Activated gamma-delta T cell treated with anti-CD3 and anti-CD28 coated beads, Interleukin-2, amount 50 U/mL, for 16 hours (primary cell): ENCODE measurements at regions not wholly inside any gene's neighbourhood (a gene's known extent, or its start where the extent isn't known, plus 50 kb on each side); places are given as distances from the start of the nearest gene placed in this dataset.

Experiments used
- DNase-seq: peaks from one replicate; pipeline ENCODE4 v3.0.0-alpha.2; 2020; ENCODE audit warnings: low read depth

DNA sequence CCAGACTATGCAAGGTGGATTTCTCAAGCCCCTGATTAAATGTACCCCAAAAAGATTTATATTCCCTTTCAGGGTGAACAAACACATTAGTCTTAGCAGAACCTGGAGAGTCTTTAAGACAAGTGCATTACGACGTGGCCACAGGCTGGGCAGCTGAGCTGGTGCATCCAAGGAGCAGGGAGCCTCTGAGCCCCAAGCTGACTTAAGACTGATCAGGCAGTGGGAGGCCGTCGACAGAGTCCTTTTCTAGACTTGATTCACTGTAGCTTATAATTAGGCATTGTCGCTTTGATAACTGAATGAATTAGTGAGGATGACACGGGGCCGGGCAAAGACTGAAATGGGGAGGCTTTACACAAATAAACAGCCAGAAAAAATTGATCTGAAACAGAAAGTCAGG, 353.2 kb downstream of the GPAM start:
- DNase-seq, result no peak

DNA sequence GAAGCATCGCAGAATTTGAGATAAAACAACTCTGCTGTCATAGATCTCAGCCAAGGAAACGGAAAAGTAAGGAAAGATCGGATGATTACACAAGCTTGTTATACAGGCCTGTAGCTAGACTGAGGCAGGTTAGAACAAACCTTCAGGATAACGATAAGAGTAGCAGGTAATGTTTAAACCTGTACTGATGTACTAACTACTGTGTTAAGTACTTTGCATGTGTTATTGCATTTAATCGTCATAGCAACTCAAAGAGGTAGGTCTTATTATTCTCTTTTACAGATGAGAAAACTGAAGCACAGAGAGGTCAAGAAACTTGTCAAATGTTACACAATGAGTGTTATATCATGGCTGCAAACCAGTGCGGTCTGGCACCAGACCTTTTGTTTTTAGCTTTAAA, 352.5 kb downstream of the GPAM start:
- DNase-seq, result no peak

DNA sequence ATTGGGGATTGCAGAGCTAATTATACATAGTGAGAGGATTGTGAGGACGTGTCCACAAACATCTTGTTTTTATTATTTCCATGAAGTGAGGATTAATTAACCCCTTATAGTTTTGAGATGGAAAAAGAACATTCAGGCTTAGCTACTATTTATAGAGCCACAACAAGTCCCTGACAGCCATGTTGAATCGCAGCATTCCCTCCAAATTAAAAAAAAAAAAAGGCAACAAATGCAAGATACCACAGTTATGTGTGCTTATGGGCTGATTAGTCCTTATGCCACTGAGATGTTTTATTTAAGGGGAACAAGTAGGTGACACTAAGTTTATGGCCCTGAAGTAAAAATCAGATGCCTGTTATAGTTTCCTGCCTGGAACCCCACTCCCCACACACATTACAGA, 350.3 kb downstream of the GPAM start:
- DNase-seq, result no peak

DNA sequence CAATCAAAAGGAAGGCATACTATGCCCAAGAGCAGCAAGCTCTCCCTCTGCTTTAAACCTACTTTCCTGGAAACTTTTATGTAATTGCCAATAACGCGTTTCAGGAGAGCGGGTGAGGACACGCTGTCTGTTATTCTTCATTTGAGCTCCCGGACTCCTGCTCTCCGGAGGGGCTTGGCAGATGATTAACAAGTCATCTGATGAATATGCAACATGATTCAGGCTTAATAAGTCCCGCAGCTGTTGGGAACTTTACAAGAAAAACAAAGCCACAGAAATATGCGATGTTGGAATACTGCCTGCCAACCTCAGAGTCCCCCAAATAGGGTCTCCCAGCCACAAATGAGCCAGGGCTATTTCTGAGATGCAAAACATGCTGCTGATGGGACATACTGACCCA, 348.0 kb downstream of the GPAM start:
- no peak for DNase-seq

DNA sequence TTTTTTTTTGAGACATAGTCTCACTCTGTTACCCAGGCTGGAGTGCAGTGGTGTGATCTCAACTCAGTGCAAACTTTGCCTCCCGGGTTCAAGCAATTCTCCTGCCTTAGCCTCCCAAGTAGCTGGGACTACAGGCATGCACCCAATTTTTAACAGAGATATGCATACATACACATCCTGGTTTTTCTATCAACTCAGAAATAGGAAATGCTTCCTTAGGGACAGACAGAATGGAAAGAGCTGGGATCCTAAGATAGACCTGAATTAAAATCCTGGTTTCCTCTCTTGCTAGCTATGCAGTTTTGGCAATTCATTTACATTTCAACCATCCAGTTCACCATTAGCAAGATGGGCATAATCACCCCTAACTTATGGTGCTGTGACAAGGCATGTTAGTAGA, 347.5 kb downstream of the GPAM start:
- no peak for DNase-seq

DNA sequence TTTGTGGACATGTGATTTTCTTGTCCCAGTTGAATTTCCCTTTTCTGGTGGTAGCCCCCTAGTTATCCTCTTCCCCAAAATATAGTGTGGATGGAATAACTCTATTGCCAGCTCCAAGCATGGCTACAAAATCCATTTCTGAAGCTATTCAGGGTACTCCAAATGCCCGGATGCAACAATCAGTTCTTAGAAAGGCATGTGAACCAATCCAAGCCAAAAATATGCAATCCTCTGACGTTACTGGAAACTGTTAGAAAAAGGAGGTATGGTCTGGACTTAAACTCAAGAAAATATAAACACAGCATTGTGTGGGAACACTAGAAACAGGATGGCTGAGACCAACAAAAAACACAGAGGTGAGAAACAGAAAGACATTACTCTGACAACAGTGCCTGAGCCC, 347.0 kb downstream of the GPAM start:
- DNase-seq, result no peak

GRCh38 chr10:111837086-111837485, 346.5 kb downstream of the GPAM start:
- no peak for DNase-seq

- no peak for DNase-seq
Measured at GRCh38 chr10:111837985-111838384, 345.6 kb downstream of the GPAM start.

DNA sequence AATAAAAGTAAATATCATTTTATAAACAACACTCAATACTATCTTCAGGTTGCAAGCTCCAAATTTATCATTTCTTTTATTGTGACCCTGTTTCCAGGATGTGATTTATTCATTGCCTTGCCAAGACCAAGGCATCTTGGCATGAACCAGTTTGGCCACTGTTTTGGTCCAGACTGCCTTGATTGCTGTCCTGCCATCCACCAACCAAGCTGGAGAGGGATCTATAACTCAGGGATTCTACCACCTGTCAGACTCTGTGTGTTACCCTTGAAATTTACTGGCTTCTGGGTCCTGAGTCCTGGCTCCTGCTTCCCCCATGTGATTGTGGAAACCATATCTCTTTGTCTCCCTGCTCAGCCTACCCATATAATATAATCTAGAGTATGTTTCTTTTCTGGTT, 343.0 kb downstream of the GPAM start:
- no peak for DNase-seq

DNA sequence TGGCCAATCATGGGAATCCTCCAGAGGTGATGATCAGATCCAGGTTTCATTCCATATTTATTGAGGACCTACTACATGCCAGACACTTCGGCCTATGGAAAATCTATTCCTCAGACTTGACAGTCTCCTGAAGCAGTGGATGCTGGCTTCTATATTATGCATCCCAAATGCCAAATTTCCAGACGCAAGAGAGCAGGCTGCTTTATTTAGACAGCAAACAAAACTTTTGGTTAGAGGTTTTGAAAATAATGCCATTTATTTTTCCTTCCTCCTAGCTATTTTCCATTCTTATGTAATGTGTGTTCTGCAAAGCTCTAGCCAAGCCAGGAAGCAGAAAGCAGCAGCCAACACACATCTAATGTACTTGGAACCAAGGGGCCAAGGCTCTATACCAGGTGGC, 330.8 kb downstream of the GPAM start:
- DNase-seq, result no peak

- DNase-seq, result no peak
Measured at GRCh38 chr10:111856631-111857030, 326.9 kb downstream of the GPAM start.

DNA sequence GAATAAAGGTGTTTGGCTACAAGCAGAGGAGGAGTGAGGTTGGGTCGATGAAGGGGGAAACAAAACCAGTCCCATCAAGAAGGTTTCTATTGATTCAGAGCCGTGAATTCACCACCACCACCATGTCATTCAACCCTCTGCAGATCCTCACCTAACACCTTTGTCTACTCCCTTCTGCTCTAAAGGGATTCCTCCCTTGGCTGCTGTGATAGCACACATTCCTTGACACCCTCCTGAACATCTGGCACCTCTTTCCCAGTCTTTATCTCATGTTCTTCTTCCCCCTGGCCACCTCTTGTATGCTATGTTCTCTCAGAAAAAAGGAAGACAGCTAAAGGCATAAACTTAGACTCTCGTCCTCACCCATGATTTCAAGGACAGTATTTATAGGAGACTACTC, 318.0 kb downstream of the GPAM start:
- DNase-seq, result no peak

- DNase-seq, result no peak
Measured at GRCh38 chr10:111871458-111871857, 312.1 kb downstream of the GPAM start.

DNA sequence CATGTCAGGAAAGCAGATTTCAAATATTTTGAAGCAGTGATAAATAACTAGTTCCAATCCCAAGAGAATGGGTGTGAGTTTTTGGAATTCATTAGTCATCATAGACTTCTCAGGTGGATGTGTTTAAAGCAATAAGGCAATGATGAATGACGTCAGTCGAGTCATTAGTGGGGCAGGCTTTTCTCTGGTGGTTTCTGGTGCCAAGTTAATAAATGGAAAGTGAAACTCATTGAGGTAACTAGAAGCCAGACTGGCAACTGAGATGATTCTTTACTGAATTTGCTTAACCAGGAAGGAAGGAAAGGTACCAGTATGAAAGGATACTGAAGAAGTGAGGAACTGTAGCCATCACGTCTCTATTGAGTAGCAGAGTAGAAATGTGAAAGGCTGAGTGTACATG, 311.0 kb downstream of the GPAM start:
- DNase-seq, result no peak

DNA sequence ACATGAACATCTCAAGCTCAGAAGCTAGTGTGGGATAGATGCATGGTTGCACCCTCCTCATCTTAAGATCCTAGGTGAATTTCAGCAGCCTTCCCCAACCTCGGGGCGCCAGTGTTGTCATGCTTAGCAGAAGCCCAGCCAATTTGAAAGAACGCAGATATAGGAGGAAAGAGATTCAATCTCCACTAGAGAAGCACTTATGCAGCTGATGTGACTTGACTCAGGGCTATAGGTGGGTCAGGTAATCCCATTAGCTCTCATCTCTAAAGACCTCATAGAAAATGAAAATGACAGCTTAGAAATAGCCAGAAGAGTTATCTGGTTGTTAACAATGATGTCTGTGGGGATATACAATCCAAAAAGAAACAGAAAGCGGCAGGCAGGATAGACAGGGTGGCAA, 310.5 kb downstream of the GPAM start:
- no peak for DNase-seq

DNA sequence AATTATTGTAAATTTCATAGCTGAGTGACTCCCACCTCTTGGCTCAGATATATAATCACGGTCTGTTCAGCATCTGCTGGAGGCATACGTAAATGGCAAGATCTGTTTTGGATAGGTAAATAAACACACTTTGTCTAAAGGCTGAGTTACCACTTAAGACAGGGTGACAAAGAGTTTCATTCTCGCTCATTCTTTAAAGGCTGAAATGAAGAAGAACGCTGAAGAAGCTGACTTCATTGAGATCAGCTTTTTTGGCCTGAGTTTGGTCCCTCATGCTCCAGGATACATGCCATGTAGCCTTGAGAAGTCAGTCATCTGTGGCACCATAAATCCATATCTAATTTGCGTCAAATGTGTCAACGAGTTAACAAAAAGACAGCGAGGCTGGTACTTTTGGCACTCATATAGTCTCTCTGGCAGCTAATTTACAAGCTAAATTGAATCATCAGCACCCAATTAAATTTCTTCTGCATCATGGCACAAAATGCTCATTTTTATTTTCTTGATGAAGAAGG, 309.9 kb downstream of the GPAM start:
- DNase-seq, result no peak

DNA sequence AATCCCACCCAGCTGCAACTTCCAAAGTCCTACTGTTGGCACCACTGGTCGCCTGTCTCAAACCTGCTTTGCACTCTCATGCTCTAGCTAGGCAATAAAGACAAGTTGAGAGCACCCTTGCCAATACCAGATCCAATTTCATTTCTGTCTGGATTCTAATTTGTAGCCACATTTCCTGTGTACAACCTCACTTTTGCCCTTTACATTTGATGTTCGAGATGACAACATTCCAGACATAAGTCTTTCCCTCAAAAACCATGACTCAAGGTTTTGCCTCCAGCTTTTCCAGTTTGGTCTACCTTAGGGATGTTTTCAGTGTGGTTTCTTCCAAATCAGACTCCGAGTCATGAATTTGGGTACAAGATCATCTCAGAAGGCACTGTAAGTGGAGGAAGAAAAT, 309.0 kb downstream of the GPAM start:
- no peak for DNase-seq

- no peak for DNase-seq
Measured at GRCh38 chr10:111875725-111876124, 307.8 kb downstream of the GPAM start.

DNA sequence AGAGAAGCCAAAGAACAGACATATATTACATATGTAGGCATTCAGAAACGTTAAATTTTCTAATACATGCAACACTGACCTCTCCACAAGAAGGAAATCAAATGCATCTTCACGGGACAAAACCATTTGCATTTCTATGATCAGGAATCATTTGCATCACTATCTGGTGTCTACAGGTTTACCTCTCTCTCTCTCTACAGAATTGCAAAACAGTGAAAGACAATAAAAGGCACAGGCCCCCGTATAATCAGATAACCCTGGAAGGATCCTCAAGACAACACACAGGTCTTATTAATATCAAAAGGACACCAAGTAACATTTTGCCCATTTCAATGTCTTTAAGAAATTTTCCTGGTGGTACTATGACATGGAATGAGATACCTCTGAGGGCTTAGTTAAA, 306.3 kb downstream of the GPAM start:
- no peak for DNase-seq

- DNase-seq, result no peak
Measured at GRCh38 chr10:111879969-111880368, 303.6 kb downstream of the GPAM start.

- no peak for DNase-seq
Measured at GRCh38 chr10:111885046-111885445, 298.5 kb downstream of the GPAM start.

DNA sequence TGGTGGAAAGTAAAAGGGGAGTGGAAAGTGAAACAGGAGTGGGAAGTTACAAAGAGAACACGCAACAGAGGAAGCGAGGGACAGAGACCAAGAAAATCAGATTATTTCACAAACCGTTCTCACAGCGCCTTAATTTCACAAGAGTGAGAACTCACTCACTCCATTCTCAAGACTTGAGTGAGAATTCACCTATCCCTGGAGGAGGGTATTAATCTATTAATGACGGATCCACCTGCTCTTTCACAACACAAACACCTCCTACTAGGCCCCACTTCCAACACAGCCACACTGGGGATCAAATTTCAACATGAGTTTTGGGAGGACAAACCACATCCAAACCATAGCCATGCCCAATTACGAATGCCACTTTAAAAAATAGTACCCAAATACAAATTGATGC, 297.6 kb downstream of the GPAM start:
- no peak for DNase-seq

GRCh38 chr10:111887266-111887665, 296.3 kb downstream of the GPAM start:
- no peak for DNase-seq

- DNase-seq, result no peak
Measured at GRCh38 chr10:111890046-111890445, 293.5 kb downstream of the GPAM start.

DNA sequence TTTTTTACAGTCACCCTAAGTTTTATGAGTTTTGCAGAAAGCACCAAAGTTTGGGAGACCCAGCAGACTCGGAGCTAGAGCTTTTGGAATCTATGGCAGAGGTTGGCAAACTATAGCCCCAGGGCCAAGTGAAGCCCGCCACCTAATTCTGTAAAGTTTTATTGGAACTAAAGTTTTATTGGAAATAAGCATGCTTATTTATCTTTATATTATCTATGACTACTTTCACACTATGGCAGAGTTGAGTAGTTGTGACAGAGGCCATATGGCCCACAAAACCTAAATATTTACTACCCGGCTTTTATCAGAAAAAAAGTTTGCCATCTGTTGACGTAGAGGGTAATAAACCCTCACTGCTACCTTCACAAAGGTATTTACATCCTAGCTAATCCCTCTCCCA, 267.6 kb downstream of the GPAM start:
- DNase-seq, result no peak
